ENCODE measurements at regions not wholly inside any gene's neighbourhood (a gene's known extent, or its start where the extent isn't known, plus 50 kb on each side); places are given as distances from the start of the nearest gene placed in this dataset.

DNA sequence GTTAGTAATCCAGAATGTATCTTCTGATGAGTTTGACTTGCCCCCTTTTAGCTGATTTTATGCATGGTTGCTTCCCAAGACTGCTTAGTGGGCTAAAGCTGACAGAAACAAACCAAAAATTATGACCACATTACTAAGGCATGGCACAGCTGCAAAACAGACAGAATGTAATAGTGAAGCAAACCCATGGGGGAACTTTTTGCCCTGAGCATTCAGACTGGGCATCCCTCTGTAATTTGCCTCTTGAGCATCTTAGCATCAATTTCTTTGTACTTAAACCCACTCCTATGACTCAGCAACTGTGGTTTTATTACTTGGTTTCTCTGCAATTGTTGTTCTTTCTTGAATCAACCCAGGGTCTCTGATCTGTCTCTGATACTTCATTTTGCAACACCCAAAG, 487.3 kb upstream of the DCC start:
- TF ChIP-seq, protein P1, sequence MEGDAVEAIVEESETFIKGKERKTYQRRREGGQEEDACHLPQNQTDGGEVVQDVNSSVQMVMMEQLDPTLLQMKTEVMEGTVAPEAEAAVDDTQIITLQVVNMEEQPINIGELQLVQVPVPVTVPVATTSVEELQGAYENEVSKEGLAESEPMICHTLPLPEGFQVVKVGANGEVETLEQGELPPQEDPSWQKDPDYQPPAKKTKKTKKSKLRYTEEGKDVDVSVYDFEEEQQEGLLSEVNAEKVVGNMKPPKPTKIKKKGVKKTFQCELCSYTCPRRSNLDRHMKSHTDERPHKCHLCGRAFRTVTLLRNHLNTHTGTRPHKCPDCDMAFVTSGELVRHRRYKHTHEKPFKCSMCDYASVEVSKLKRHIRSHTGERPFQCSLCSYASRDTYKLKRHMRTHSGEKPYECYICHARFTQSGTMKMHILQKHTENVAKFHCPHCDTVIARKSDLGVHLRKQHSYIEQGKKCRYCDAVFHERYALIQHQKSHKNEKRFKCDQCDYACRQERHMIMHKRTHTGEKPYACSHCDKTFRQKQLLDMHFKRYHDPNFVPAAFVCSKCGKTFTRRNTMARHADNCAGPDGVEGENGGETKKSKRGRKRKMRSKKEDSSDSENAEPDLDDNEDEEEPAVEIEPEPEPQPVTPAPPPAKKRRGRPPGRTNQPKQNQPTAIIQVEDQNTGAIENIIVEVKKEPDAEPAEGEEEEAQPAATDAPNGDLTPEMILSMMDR (IDR thresholded peaks at IDR 0.05; ENCODE audit: low read depth, low read length, poor library complexity, severe bottlenecking), result no peak
- no peak for TF ChIP-seq EZH2phosphoT487 (IDR thresholded peaks at IDR 0.05; ENCODE audit: borderline replicate concordance, low read length)

Data from DOHH2 (cell line).